ENCODE measurements at regions not wholly inside any gene's neighbourhood (a gene's known extent, or its start where the extent isn't known, plus 50 kb on each side); places are given as distances from the start of the nearest gene placed in this dataset.

DNA sequence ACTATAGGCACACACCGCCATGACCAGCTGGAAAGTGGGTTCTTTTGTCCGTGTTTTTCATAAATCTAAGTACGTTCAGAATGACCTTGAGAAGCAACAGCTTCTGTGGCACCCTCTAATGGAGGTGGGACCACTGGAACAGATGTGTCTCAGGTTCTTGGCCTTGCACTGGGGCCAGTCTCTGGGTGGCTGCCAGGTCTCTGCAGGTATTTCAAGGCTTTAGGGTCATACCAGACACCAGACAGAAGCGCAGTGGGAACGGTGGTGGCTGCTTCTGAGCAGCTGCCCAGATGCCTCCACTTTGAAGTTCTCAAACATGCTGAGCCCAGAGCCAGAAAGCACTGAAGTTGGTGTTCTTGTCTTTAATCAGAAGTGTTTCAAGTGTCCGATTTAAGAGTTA, 75.0 kb upstream of the RBM19 start:
- Mint-ChIP-seq H3K4me1 (no peaks in the 10 kb centered on the region), H3K27me3 (peaks cover 6% of the 10 kb centered on the region)

DNA sequence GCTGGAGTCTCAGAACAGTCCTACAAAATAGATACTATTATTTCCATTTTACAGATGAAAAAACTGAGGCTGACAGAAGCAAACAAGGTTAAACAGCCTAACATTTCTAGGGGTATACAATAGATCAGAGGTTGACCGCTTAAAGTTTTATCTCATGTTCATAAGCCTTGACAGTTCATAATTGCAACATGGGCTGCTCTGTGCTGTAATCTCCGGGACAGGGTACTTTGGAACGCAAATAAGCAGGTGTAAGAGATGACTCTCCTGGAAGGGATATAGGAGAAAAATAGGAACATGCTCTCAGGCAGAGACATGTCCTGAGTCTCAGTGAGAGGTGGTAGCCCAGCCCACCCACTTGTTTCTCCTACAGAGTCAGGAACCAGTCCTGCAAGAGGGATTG, 72.8 kb upstream of the RBM19 start:
- no peaks in the 10 kb centered on the region for H3K79me2 ChIP-seq (ENCODE audit: control insufficient read depth, insufficient read depth, low read length)
- no CpG with 5 or more reads among the region's 3 CpGs for WGBS (ENCODE audit: insufficient coverage)
- peaks cover 0 to 3% (median 0%) of the 10 kb centered on the region in 4 experiments for H3K27me3 ChIP-seq (replicated peaks in 1 of 4; ENCODE audit: control extremely low read depth in 1 of 4, control insufficient read depth in 3 of 4, insufficient read depth in 4 of 4, low read length in 3 of 4)
- peaks cover 0 to 14% (median 0%) of the 10 kb centered on the region in 3 donors for H3K9me3 ChIP-seq (ENCODE audit: control extremely low read depth in 1 of 3, control insufficient read depth in 2 of 3, insufficient read depth in 1 of 3, low read length in 2 of 3)
- DNase-seq (no peak), ATAC-seq (ENCODE audit: low read depth) (no peak)
- ChIA-PET CTCF (no interaction called here), POLR2A (no interaction called here)
- TF ChIP-seq, protein P1, sequence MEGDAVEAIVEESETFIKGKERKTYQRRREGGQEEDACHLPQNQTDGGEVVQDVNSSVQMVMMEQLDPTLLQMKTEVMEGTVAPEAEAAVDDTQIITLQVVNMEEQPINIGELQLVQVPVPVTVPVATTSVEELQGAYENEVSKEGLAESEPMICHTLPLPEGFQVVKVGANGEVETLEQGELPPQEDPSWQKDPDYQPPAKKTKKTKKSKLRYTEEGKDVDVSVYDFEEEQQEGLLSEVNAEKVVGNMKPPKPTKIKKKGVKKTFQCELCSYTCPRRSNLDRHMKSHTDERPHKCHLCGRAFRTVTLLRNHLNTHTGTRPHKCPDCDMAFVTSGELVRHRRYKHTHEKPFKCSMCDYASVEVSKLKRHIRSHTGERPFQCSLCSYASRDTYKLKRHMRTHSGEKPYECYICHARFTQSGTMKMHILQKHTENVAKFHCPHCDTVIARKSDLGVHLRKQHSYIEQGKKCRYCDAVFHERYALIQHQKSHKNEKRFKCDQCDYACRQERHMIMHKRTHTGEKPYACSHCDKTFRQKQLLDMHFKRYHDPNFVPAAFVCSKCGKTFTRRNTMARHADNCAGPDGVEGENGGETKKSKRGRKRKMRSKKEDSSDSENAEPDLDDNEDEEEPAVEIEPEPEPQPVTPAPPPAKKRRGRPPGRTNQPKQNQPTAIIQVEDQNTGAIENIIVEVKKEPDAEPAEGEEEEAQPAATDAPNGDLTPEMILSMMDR (IDR thresholded peaks at IDR 0.05): no peak
- TF ChIP-seq EZH2 (IDR thresholded peaks at IDR 0.05; ENCODE audit: borderline replicate concordance, insufficient read depth, low read depth, low read length, poor library complexity, severe bottlenecking): no peak
- H3K4me1 Mint-ChIP-seq: no peaks in the 10 kb centered on the region
- no peak overlapping the region for H3K27ac Mint-ChIP-seq
- no peaks in the 10 kb centered on the region for H3K9me3 Mint-ChIP-seq (ENCODE audit: insufficient read depth)
- no peak overlapping the region for H3K4me3 Mint-ChIP-seq
- H3K36me3 ChIP-seq (replicated peaks in 1 of 2; ENCODE audit: control extremely low read depth in 1 of 2, control insufficient read depth in 1 of 2, extremely low read depth in 1 of 2, insufficient read depth in 2 of 2, low read length in 1 of 2): no peaks in the 10 kb centered on the region
- no peak overlapping the region for H2AFZ ChIP-seq (ENCODE audit: insufficient read depth, low read depth, low read length, poor library complexity, severe bottlenecking)
- no peaks in the 10 kb centered on the region for H3K4me1 ChIP-seq (ENCODE audit: control insufficient read depth in 2 of 2, insufficient read depth in 2 of 2, low read length in 2 of 2)
- H3K27ac ChIP-seq (ENCODE audit: low read length in 2 of 2): no peak overlapping the region
- no peak overlapping the region for H3K9ac ChIP-seq (ENCODE audit: low read length)
- H3K27me3 Mint-ChIP-seq: peaks cover 6% of the 10 kb centered on the region
- no peak overlapping the region for H3K4me3 ChIP-seq (ENCODE audit: control extremely low read depth in 1 of 5, extremely low read depth in 1 of 5, insufficient read depth in 1 of 5, low read depth in 2 of 5, low read length in 4 of 5)
- H4K20me1 ChIP-seq (ENCODE audit: control insufficient read depth, insufficient read depth, low read length, poor library complexity, severe bottlenecking): no peaks in the 10 kb centered on the region
- H3K4me2 ChIP-seq (replicated peaks; ENCODE audit: low read depth, low read length, poor library complexity, severe bottlenecking): no peak overlapping the region
- intact Hi-C loops (cut with micrococcal nuclease): no loop called here

More for the DNA sequence above, 75.0 kb upstream of the RBM19 start:
- ATAC-seq (ENCODE audit: low read depth) (no peak), DNase-seq (no peak)
- no peak for TF ChIP-seq EZH2 (IDR thresholded peaks at IDR 0.05; ENCODE audit: borderline replicate concordance, insufficient read depth, low read depth, low read length, poor library complexity, severe bottlenecking)
- TF ChIP-seq, protein P1 (IDR thresholded peaks at IDR 0.05): no peak
- H3K27me3 ChIP-seq (replicated peaks in 1 of 4; ENCODE audit: control extremely low read depth in 1 of 4, control insufficient read depth in 3 of 4, insufficient read depth in 4 of 4, low read length in 3 of 4): peaks cover 0 to 3% (median 0%) of the 10 kb centered on the region in 4 experiments
- no peak overlapping the region for H3K27ac ChIP-seq (ENCODE audit: low read length in 2 of 2)
- H3K9ac ChIP-seq (ENCODE audit: low read length): no peak overlapping the region
- Mint-ChIP-seq H3K4me3 (no peak overlapping the region), H3K9me3 (ENCODE audit: insufficient read depth) (no peaks in the 10 kb centered on the region), H3K27ac (no peak overlapping the region)
- CTCF ChIA-PET: no interaction called here
- H3K36me3 ChIP-seq (replicated peaks in 1 of 2; ENCODE audit: control extremely low read depth in 1 of 2, control insufficient read depth in 1 of 2, extremely low read depth in 1 of 2, insufficient read depth in 2 of 2, low read length in 1 of 2): no peaks in the 10 kb centered on the region
- POLR2A ChIA-PET: no interaction called here
- H3K79me2 ChIP-seq (ENCODE audit: control insufficient read depth, insufficient read depth, low read length): no peaks in the 10 kb centered on the region
- H4K20me1 ChIP-seq (ENCODE audit: control insufficient read depth, insufficient read depth, low read length, poor library complexity, severe bottlenecking): no peaks in the 10 kb centered on the region
- H3K4me1 ChIP-seq (ENCODE audit: control insufficient read depth in 2 of 2, insufficient read depth in 2 of 2, low read length in 2 of 2): no peaks in the 10 kb centered on the region
- H3K4me3 ChIP-seq (ENCODE audit: control extremely low read depth in 1 of 5, extremely low read depth in 1 of 5, insufficient read depth in 1 of 5, low read depth in 2 of 5, low read length in 4 of 5): no peak overlapping the region
- no peak overlapping the region for H3K4me2 ChIP-seq (replicated peaks; ENCODE audit: low read depth, low read length, poor library complexity, severe bottlenecking)
- intact Hi-C loops (cut with micrococcal nuclease): no loop called here
- H3K9me3 ChIP-seq (ENCODE audit: control extremely low read depth in 1 of 3, control insufficient read depth in 2 of 3, insufficient read depth in 1 of 3, low read length in 2 of 3): peaks cover 0 to 14% (median 0%) of the 10 kb centered on the region in 3 donors
- 91% methylated on average over 5 of the region's 6 CpGs for WGBS (ENCODE audit: insufficient coverage)
- H2AFZ ChIP-seq (ENCODE audit: insufficient read depth, low read depth, low read length, poor library complexity, severe bottlenecking): no peak overlapping the region

Data from B cell (primary cell).